ENCODE measurements at regions not wholly inside any gene's neighbourhood (a gene's known extent, or its start where the extent isn't known, plus 50 kb on each side); places are given as distances from the start of the nearest gene placed in this dataset.

GRCh38 chr7:25665903-25666670 is 437.8 kb upstream of the NPVF start:
- no peak overlapping the region for H3K4me3 ChIP-seq (ENCODE audit: low read depth, low read length)
- no peak for TF ChIP-seq CTCF (conservative IDR thresholded peaks at IDR 0.05; ENCODE audit: low read depth, low read length)
- no peak for DNase-seq (ENCODE audit: low read depth)

GRCh38 chr7:25666671-25667060 is 438.4 kb upstream of the NPVF start:
- H3K4me3 ChIP-seq (ENCODE audit: low read depth, low read length), result no peak overlapping the region
- no peak for DNase-seq (ENCODE audit: low read depth)
- TF ChIP-seq CTCF (conservative IDR thresholded peaks at IDR 0.05; ENCODE audit: low read depth, low read length), result no peak

- no peak for TF ChIP-seq CTCF (conservative IDR thresholded peaks at IDR 0.05; ENCODE audit: low read depth, low read length)
- no peak for DNase-seq (ENCODE audit: low read depth)
- H3K4me3 ChIP-seq (ENCODE audit: low read depth, low read length), result no peak overlapping the region
Measured at GRCh38 chr7:25669281-25669781, 441.0 kb upstream of the NPVF start.

- no peak overlapping the region for H3K4me3 ChIP-seq (ENCODE audit: low read depth, low read length)
- DNase-seq (ENCODE audit: low read depth), result no peak
- no peak for TF ChIP-seq CTCF (conservative IDR thresholded peaks at IDR 0.05; ENCODE audit: low read depth, low read length)
Measured at GRCh38 chr7:25669961-25670841, 441.9 kb upstream of the NPVF start.

- H3K4me3 ChIP-seq (ENCODE audit: low read depth, low read length), result no peak overlapping the region
- TF ChIP-seq CTCF (conservative IDR thresholded peaks at IDR 0.05; ENCODE audit: low read depth, low read length), result no peak
- DNase-seq (ENCODE audit: low read depth), result no peak
Measured at GRCh38 chr7:25671111-25671510, 442.8 kb upstream of the NPVF start.

- DNase-seq (ENCODE audit: low read depth), result no peak
- no peak for TF ChIP-seq CTCF (conservative IDR thresholded peaks at IDR 0.05; ENCODE audit: low read depth, low read length)
- no peak overlapping the region for H3K4me3 ChIP-seq (ENCODE audit: low read depth, low read length)
Measured at GRCh38 chr7:25672496-25672895, 444.2 kb upstream of the NPVF start.
